ENCODE measurements at regions not wholly inside any gene's neighbourhood (a gene's known extent, or its start where the extent isn't known, plus 50 kb on each side); places are given as distances from the start of the nearest gene placed in this dataset.

GRCh38 chr1:233561708-233562426 is 52.0 kb upstream of the KCNK1 start:
- DNase-seq (ENCODE audit: low read depth in 1 of 2, low spot score in 1 of 2) = no peak
- TF ChIP-seq CTCF (IDR thresholded peaks at IDR 0.05; ENCODE audit: insufficient read depth, low read length) = no peak
- no peak for TF ChIP-seq REST (IDR thresholded peaks at IDR 0.05; ENCODE audit: insufficient replicate concordance, low read depth)
- no peak for TF ChIP-seq GABPA (IDR thresholded peaks at IDR 0.05; ENCODE audit: low read depth)
- TF ChIP-seq POLR2AphosphoS5 (IDR thresholded peaks at IDR 0.05; ENCODE audit: low read depth) = no peak
- no peak for TF ChIP-seq SPI1 (IDR thresholded peaks at IDR 0.05; ENCODE audit: borderline replicate concordance, low read depth)
- Histone ChIP-seq H3K27me3 (ENCODE audit: insufficient read depth, poor library complexity, severe bottlenecking) (no peaks in the 10 kb centered on the region), H3K27ac (replicated peaks) (no peak overlapping the region), H3K4me3 (replicated peaks; ENCODE audit: insufficient read depth, low read length) (no peak overlapping the region)
